Mesodermal cell (in vitro differentiated cells): ENCODE measurements at regions not wholly inside any gene's neighbourhood (a gene's known extent, or its start where the extent isn't known, plus 50 kb on each side); places are given as distances from the start of the nearest gene placed in this dataset.
A peak's percentile ranks its signal among the peaks of the same experiment; 100 is the strongest.

Source experiments
- H3K27ac ChIP-seq: 2 replicates; pipeline ENCODE4 v1.7.0; 2013; ENCODE audit warnings: mild to moderate bottlenecking, low read depth, low read length, moderate library complexity; ENCODE audit not compliant: severe bottlenecking
- H3K36me3 ChIP-seq: 2 replicates; pipeline ENCODE4 v1.7.1; 2013; ENCODE audit warnings: mild to moderate bottlenecking, low read length, moderate library complexity; ENCODE audit not compliant: control insufficient read depth, insufficient read depth
- H3K4me1 ChIP-seq: one replicate; pipeline ENCODE4 v1.7.1; 2013; ENCODE audit warnings: mild to moderate bottlenecking, low read length; ENCODE audit not compliant: insufficient read depth, control insufficient read depth, poor library complexity, severe bottlenecking
- H3K4me3 ChIP-seq: 2 replicates; pipeline ENCODE4 v1.7.0; 2013; ENCODE audit warnings: low read length, control low read depth, mild to moderate bottlenecking; ENCODE audit not compliant: insufficient read depth, poor library complexity, severe bottlenecking; ENCODE audit errors: extremely low read depth
- H3K9me3 ChIP-seq: 2 replicates; pipeline ENCODE4 v1.7.1; 2013; ENCODE audit warnings: mild to moderate bottlenecking, low read length, moderate library complexity; ENCODE audit not compliant: control insufficient read depth
- WGBS, 2 experiments: methylation state at CpG; one replicate each; pipeline ENCODE4 v1.1.5; 2013; ENCODE audit warnings: missing lambda C conversion rate in 2 of 2; ENCODE audit not compliant: insufficient coverage in 2 of 2; 5-methylcytosine and 5-hydroxymethylcytosine counted together

DNA sequence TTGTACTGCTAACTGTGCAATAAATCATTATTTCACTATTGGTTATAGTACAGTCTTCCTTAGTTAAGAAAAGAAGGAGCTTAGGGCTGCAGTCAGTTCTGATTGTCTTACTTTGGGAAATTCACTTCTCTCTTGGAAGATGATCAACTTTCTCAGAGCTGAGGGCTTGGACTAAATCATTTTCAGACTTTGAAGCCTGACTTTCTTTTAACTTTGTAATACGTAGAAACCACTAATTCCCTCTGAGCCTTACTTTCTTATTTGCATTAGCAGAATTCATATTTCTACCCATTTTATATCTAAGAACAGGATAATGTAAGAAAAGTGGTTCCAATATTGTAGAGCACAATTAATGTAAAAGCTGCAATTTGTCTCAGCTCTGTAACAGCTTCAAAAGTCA, 386.4 kb downstream of the TRIB2 start:
- 83% methylated on average over 1 of the region's 1 CpG for WGBS, 2 experiments
- Histone ChIP-seq H3K36me3 (no peaks in the 10 kb centered on the region), H3K9me3 (peaks cover 7% of the 10 kb centered on the region), H3K4me3 (no peak overlapping the region), H3K27ac (no peak overlapping the region), H3K4me1 (no peaks in the 10 kb centered on the region)

DNA sequence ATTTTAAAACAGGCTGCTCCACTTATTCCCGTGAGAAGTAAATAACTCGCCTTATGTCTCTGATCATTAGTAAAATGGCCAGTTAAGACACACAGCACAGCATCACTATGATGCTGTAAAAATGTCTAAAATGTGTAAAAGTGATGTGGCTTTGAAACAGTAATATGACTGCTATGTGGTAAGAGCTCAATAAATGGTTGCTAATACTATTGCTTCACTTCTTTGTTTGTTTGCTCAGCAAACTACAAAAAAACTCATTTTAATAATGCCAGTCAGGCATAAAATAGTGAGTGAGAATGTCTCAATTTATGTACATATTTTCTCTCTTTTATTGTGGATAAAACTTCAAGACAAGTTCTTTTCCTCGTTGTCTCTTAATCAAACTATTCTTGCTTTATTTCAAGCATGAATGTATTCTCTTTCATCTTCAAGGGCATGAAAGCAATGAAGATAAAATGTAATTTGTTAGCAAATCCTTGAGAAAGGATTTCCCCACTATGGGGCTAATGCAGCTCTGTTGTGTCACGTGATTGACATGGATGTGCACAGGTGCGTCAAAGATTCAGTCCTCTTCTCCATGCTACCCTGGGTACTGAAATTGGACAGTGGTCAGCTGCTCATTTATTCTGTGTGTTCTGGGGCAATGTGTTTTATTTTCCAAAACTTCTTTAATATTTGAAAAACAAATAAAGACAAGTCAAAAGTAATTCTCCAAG, 387.2 kb downstream of the TRIB2 start:
- Histone ChIP-seq H3K9me3 (peaks cover 1% of the 10 kb centered on the region), H3K4me3 (no peak overlapping the region), H3K36me3 (no peaks in the 10 kb centered on the region), H3K4me1 (no peaks in the 10 kb centered on the region), H3K27ac (no peak overlapping the region)
- 55 to 62% methylated on average over 4 of the region's 5 CpGs for WGBS, 2 experiments

DNA sequence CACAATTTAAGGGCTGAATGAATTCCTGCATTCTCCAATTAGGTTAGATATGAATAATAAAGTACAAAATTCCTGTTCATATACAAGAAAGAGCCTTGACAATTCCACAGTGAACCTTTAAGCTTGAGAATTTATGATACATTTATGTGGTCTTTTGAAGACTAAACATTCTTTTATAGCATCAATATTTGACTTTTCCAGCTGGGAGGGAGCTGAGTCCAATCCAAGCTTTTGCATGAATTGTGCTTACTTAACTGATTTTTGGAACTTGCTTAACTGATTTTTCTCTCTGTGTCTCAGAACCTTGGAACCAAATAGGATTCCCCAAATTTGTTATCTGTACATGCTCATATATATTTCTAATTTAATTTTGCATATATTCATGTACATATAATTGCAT, 388.0 kb downstream of the TRIB2 start:
- Histone ChIP-seq H3K4me1 (no peaks in the 10 kb centered on the region), H3K9me3 (no peaks in the 10 kb centered on the region), H3K36me3 (no peaks in the 10 kb centered on the region)

DNA sequence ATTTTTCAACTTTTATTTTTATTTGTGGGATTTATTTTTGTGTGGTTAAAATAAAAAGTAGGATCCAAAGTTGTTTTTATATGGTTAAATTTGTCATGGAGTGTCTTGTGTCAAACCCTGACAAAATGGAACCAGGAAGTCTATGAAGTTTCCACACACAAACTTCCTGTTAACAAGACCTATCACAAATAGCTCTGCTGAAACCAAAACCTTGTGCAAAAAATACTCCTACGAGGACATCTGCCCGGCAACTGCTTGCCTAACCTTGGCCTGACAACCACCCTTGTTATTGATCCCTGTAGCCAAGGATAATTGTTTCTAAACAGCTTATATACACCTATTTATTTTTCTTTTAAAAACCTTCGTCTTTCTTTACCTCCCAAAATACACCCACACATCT, 389.6 kb downstream of the TRIB2 start:
- no peaks in the 10 kb centered on the region for H3K4me1 ChIP-seq
- no peak overlapping the region for H3K4me3 ChIP-seq
- H3K9me3 ChIP-seq = no peaks in the 10 kb centered on the region
- 65 to 100% methylated on average over 2 of the region's 3 CpGs for WGBS, 2 experiments
- H3K27ac ChIP-seq = no peak overlapping the region
- no peaks in the 10 kb centered on the region for H3K36me3 ChIP-seq

More for the DNA sequence above, 388.0 kb downstream of the TRIB2 start:
- Histone ChIP-seq H3K27ac (no peak overlapping the region), H3K4me3 (no peak overlapping the region)

DNA sequence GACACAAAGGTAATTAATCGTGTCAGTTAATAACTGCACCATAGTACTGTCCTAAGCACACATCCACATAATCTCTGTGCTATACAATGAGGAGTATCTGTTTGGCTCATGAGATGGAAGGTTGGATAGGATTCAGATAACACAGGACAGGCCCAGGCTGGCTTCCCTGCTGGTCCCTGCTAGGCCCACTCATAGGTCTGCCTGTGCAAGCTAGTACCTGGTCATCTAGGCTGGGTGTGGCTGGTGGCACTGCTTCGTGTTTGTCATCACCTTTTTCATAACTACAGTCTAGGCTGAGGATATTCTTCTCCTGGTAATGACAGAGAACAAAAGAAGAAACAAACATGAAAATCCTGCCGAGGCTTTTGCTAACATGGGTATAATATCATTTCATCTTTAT, 392.8 kb downstream of the TRIB2 start:
- no peak overlapping the region for H3K4me3 ChIP-seq
- no peaks in the 10 kb centered on the region for H3K4me1 ChIP-seq
- H3K9me3 ChIP-seq = no peaks in the 10 kb centered on the region
- WGBS, 2 experiments = 50% methylated on average over 1 of the region's 3 CpGs; no CpG with 5 or more reads in 1 of the 2 experiments
- H3K36me3 ChIP-seq = no peaks in the 10 kb centered on the region
- H3K27ac ChIP-seq = no peak overlapping the region

DNA sequence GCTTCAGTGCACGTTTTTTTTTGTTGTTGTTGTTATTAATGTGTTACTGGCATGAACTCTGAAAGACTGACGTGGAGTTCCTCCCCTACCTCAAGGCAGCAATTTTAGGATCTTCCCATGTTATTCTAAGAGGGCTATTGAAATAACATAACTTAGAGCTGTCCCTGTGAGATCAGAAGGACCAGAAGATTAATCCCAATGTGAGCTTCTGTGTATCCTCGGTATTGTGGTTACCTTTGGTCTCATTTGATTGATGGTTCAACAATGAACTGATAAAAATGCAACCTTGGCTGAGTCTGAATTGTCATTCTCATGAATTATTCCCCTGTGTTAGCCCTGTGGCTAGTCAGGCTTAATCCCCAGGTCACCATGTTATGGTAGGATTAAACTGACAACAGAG, 394.1 kb downstream of the TRIB2 start:
- H3K36me3 ChIP-seq = no peaks in the 10 kb centered on the region
- H3K9me3 ChIP-seq = no peaks in the 10 kb centered on the region
- H3K4me3 ChIP-seq = no peak overlapping the region
- H3K4me1 ChIP-seq = peaks cover 3% of the 10 kb centered on the region
- H3K27ac ChIP-seq = no peak overlapping the region
- WGBS, 2 experiments = 47 to 57% methylated on average over 3 of the region's 3 CpGs

DNA sequence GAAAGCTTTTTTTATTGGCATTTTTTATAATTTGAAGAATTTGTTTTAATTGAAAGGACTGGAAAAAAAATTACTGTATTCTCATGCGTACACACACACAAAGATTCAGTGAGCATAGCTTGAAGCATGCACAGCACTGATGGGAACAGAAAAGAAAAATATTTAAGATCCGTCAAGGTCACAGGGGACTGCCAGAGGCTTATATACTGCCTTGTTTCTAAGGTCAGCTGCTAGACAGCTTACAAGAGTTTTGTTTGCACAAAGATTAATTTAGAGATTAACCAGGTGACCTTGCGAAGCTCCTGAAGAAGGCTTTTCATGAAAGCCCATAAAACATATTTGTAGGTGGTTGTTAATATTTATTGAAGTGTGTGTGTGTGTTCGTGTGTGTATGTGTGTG, 396.3 kb downstream of the TRIB2 start:
- Histone ChIP-seq H3K27ac (no peak overlapping the region), H3K36me3 (no peaks in the 10 kb centered on the region), H3K4me1 (peaks cover 5% of the 10 kb centered on the region), H3K9me3 (no peaks in the 10 kb centered on the region), H3K4me3 (no peak overlapping the region)
- 88 to 94% methylated on average over 2 of the region's 4 CpGs for WGBS, 2 experiments

DNA sequence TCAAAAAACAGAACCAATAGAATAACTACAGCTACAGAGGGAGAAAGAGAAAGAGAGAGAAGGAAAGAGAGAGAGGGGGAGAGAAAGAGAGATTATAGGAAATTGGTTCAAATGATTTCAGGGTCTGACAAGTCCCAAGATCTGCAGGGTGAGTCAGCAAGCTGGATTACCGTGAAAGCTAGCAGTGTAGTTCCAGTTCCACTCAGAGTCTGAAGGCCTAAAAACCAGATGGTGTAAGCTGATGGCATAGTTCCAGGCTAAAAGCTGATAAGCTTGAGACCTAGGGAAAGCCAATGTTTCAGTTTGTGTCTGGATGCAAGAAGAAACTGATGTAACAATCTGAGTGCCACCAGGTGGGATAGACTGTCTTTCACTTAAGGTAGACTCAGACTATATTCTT, 397.7 kb downstream of the TRIB2 start:
- H3K36me3 ChIP-seq = no peaks in the 10 kb centered on the region
- H3K9me3 ChIP-seq = no peaks in the 10 kb centered on the region
- H3K27ac ChIP-seq = peak overlapping the region; percentile 69
- 46 to 65% methylated on average over 1 of the region's 1 CpG for WGBS, 2 experiments
- peaks cover 5% of the 10 kb centered on the region for H3K4me1 ChIP-seq
- no peak overlapping the region for H3K4me3 ChIP-seq

DNA sequence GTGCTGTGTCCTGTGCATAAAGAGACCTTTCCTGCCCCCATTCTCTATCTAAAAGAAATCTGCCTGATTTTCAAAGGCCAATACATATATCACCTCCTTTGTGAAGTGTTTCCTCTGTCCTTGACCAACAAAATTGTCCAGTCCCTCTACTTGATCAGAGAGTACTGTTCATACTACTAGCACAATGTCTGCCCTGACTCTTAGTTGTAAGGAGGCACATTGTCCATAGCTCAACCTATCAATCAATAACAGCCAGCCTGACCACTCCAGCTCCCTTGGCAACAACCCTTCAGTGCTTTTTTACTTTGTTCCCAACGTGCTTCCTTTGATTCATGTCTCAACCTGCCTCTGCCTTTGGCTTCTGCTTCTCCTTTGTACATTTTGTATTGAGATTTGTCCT, 398.9 kb downstream of the TRIB2 start:
- no peaks in the 10 kb centered on the region for H3K36me3 ChIP-seq
- H3K27ac ChIP-seq = no peak overlapping the region
- H3K9me3 ChIP-seq = no peaks in the 10 kb centered on the region
- WGBS, 2 experiments = 67 to 75% methylated on average over 1 of the region's 1 CpG
- no peak overlapping the region for H3K4me3 ChIP-seq
- H3K4me1 ChIP-seq = peaks cover 5% of the 10 kb centered on the region

DNA sequence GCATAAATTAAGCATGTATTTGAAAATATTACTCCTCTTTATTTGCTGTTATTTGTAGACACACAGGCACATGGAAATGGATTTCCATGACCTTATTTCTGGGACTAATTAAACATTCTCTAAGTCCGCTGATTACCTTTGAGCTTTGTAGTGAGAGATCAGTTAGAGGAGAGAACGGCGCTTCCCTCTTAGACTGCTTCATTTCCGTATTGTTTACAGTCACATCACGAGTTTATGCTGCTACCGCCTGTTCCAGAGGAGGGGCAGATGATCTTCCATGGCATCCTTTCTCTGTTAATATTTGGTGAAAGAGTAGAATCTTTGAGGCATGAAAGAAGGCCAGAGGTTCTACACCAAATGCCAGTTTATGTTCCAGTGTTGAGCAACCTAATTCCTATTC, 404.4 kb downstream of the TRIB2 start:
- no peaks in the 10 kb centered on the region for H3K36me3 ChIP-seq
- no peak overlapping the region for H3K27ac ChIP-seq
- H3K4me1 ChIP-seq = no peaks in the 10 kb centered on the region
- no peak overlapping the region for H3K4me3 ChIP-seq
- H3K9me3 ChIP-seq = peaks cover 3% of the 10 kb centered on the region
- 90 to 94% methylated on average over 6 of the region's 6 CpGs for WGBS, 2 experiments

DNA sequence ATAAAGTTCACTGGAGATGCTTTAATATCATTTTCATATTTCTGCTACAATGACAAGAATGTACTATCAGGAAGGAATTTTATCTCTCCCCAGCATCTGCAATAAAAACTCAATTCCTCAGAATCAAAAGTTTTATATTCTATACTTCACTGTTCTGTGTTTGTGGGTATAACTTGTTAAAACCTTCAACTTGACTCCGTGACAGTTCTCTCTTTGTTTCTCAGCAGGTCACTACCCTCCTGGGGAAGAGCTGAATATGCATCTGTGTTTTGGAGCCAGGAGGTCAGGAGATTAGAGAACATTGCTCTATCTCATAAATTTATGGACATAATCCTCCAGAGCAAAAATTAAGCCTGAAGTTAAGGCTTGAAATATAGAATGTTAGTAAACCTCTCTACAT, 411.4 kb downstream of the TRIB2 start:
- Histone ChIP-seq H3K4me1 (no peaks in the 10 kb centered on the region), H3K4me3 (no peak overlapping the region), H3K9me3 (peaks cover 9% of the 10 kb centered on the region), H3K36me3 (no peaks in the 10 kb centered on the region), H3K27ac (no peak overlapping the region)
- no CpG with 5 or more reads among the region's 1 CpG for WGBS, 2 experiments
